ENCODE measurements at regions not wholly inside any gene's neighbourhood (a gene's known extent, or its start where the extent isn't known, plus 50 kb on each side); places are given as distances from the start of the nearest gene placed in this dataset.
A peak's percentile ranks its signal among the peaks of the same experiment; 100 is the strongest.

DNA sequence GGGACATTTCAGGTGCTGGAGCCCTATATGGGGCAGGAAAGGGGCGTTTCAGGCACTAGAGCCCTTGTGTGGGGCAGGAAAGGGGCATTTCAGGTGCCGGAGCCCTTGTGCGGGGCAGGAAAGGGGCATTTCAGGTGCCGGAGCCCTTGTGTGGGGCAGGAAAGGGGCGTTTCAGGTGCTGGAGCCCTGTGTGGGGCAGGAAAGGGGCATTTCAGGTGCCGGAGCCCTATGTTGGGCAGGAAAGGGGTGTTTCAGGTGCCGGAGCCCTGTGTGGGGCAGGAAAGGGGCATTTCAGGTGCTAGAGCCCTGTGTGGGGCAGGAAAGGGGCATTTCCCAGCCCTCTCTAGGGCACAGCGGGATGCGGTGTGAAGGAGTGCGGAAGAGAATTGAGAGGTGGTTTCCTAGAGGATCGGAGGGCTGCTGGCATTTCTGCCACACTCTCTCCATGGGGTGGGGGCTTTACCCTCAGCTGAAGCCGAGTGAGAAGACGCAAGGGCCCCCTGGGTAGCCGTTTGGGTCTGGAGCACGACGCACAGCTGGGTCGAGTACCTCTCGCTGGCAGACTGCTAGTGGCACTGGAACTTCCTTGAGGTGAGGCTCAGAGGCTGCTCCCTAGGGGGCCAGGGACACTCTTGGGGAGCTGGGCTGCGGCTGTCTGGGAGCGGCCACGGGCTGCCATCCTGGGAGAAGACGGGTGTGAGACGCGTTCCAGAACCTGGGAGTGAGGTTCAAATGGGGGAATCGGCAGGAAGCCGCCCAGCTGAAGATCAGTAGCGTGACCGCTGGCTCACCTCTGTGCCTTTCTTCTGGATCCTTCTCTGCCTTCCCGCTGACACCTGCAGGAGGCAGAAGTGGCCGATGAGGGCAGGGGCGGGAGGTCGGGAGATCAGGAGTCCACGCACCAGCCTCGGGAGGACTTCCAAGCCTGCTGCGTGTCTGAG, 122.6 kb upstream of the IRX4 start:
- TF ChIP-seq, protein P1, sequence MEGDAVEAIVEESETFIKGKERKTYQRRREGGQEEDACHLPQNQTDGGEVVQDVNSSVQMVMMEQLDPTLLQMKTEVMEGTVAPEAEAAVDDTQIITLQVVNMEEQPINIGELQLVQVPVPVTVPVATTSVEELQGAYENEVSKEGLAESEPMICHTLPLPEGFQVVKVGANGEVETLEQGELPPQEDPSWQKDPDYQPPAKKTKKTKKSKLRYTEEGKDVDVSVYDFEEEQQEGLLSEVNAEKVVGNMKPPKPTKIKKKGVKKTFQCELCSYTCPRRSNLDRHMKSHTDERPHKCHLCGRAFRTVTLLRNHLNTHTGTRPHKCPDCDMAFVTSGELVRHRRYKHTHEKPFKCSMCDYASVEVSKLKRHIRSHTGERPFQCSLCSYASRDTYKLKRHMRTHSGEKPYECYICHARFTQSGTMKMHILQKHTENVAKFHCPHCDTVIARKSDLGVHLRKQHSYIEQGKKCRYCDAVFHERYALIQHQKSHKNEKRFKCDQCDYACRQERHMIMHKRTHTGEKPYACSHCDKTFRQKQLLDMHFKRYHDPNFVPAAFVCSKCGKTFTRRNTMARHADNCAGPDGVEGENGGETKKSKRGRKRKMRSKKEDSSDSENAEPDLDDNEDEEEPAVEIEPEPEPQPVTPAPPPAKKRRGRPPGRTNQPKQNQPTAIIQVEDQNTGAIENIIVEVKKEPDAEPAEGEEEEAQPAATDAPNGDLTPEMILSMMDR (conservative IDR thresholded peaks at IDR 0.05; ENCODE audit: low read depth in 2 of 2): peak in 1 of 2 experiments; percentile 17; a peak in 1 of 4 replicates
- TF ChIP-seq ZNF114 (CRISPR knock-in tag; IDR thresholded peaks at IDR 0.05): no peak
- no peak for TF ChIP-seq EZH2 (IDR thresholded peaks at IDR 0.05; ENCODE audit: low read depth, unreplicated experiment)
- TF ChIP-seq, protein P2, sequence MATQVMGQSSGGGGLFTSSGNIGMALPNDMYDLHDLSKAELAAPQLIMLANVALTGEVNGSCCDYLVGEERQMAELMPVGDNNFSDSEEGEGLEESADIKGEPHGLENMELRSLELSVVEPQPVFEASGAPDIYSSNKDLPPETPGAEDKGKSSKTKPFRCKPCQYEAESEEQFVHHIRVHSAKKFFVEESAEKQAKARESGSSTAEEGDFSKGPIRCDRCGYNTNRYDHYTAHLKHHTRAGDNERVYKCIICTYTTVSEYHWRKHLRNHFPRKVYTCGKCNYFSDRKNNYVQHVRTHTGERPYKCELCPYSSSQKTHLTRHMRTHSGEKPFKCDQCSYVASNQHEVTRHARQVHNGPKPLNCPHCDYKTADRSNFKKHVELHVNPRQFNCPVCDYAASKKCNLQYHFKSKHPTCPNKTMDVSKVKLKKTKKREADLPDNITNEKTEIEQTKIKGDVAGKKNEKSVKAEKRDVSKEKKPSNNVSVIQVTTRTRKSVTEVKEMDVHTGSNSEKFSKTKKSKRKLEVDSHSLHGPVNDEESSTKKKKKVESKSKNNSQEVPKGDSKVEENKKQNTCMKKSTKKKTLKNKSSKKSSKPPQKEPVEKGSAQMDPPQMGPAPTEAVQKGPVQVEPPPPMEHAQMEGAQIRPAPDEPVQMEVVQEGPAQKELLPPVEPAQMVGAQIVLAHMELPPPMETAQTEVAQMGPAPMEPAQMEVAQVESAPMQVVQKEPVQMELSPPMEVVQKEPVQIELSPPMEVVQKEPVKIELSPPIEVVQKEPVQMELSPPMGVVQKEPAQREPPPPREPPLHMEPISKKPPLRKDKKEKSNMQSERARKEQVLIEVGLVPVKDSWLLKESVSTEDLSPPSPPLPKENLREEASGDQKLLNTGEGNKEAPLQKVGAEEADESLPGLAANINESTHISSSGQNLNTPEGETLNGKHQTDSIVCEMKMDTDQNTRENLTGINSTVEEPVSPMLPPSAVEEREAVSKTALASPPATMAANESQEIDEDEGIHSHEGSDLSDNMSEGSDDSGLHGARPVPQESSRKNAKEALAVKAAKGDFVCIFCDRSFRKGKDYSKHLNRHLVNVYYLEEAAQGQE (IDR thresholded peaks at IDR 0.05; ENCODE audit: unreplicated experiment): no peak

Measured in GM23338 (cell line).